OCI-LY1 (cell line): ENCODE measurements at regions not wholly inside any gene's neighbourhood (a gene's known extent, or its start where the extent isn't known, plus 50 kb on each side); places are given as distances from the start of the nearest gene placed in this dataset.

ENCODE experiments used
- H2AFZ ChIP-seq: fragments of 200-600 bp; sonication (generic), shearing (Covaris generic); 2 replicates; pipeline ENCODE4 v1.6.0; 2014; ENCODE audit warnings: antibody characterized with exemption, mild to moderate bottlenecking, low read length
- H3F3A ChIP-seq: fragments of 200-600 bp; sonication (generic), shearing (Covaris generic); 2 replicates; pipeline ENCODE4 v1.6.0; 2014; ENCODE audit warnings: mild to moderate bottlenecking, antibody characterized with exemption, low read length, moderate library complexity; ENCODE audit not compliant: insufficient read depth
- H3K27ac ChIP-seq: fragments of 200-600 bp; sonication (generic); 2 replicates; pipeline ENCODE4 v1.5.1; 2014; ENCODE audit warnings: low read length, mixed run types, mild to moderate bottlenecking, low read depth; ENCODE audit not compliant: poor library complexity, severe bottlenecking
- H3K27me3 ChIP-seq: fragments of 200-600 bp; sonication (generic); 2 replicates; pipeline ENCODE4 v1.6.0; 2014; ENCODE audit warnings: antibody characterized with exemption, mild to moderate bottlenecking, low read length, moderate library complexity; ENCODE audit not compliant: insufficient read depth
- H3K36me3 ChIP-seq: fragments of 200-600 bp; sonication (generic); 2 replicates; pipeline ENCODE4 v1.6.1; 2014; ENCODE audit warnings: mild to moderate bottlenecking, antibody characterized with exemption, low read length, moderate library complexity, mixed read lengths; ENCODE audit not compliant: insufficient read depth
- H3K4me1 ChIP-seq: fragments of 200-600 bp; sonication (generic); 2 replicates; pipeline ENCODE4 v1.5.1; 2014; ENCODE audit warnings: mild to moderate bottlenecking, low read length, moderate library complexity; ENCODE audit not compliant: insufficient read depth, severe bottlenecking
- H3K4me2 ChIP-seq: fragments of 200-600 bp; sonication (generic), shearing (Covaris generic); 2 replicates; pipeline ENCODE4 v1.6.1; 2014; ENCODE audit warnings: low read length
- H3K4me3 ChIP-seq: fragments of 200-600 bp; sonication (generic); 2 replicates; pipeline ENCODE4 v1.5.1; 2014; ENCODE audit warnings: low read length, low read depth, mild to moderate bottlenecking, mixed read lengths; ENCODE audit not compliant: poor library complexity, severe bottlenecking
- H3K79me2 ChIP-seq: fragments of 200-600 bp; shearing (Covaris generic); 2 replicates; pipeline ENCODE4 v1.6.1; 2016; ENCODE audit warnings: mixed run types, low read length, mixed read lengths; ENCODE audit not compliant: insufficient read depth
- H3K9ac ChIP-seq: fragments of 200-600 bp; sonication (generic), shearing (Covaris generic); 2 replicates; pipeline ENCODE4 v1.6.1; 2014; ENCODE audit warnings: mild to moderate bottlenecking, low read length, mixed read lengths
- H3K9me2 ChIP-seq: fragments of 200-600 bp; sonication (generic), shearing (Covaris generic); 2 replicates; pipeline ENCODE4 v1.6.1; 2014; ENCODE audit warnings: low read depth, mild to moderate bottlenecking, low read length, mixed read lengths
- H3K9me3 ChIP-seq: fragments of 200-600 bp; shearing (Covaris generic); 2 replicates; pipeline ENCODE4 v1.6.1; 2014; ENCODE audit warnings: low read length, mixed read lengths
- H4K20me1 ChIP-seq: fragments of 200-600 bp; sonication (generic), shearing (Covaris generic); 2 replicates; pipeline ENCODE4 v1.6.0; 2016; ENCODE audit warnings: mild to moderate bottlenecking, low read length; ENCODE audit not compliant: insufficient read depth
- CTCF ChIP-seq: fragments of 200-600 bp; sonication (generic), shearing (Covaris generic); IDR thresholded peaks from 2 replicates; pipeline ENCODE4 v1.5.1; 2017; ENCODE audit warnings: mild to moderate bottlenecking, antibody characterized with exemption, low read length, moderate library complexity, mixed read lengths
- EZH2 ChIP-seq: fragments of 200-600 bp; sonication (generic), shearing (Covaris generic); IDR thresholded peaks from 2 replicates; pipeline ENCODE4 v1.8.0; 2017; ENCODE audit warnings: borderline replicate concordance, mixed run types, mild to moderate bottlenecking, antibody characterized with exemption, low read length, moderate library complexity, mixed read lengths

GRCh38 chr12:75701859-75702258 lies 190.4 kb upstream of the KRR1 start:
- Histone ChIP-seq H3K4me2 (no peak overlapping the region), H3K9me2 (no peaks in the 10 kb centered on the region), H3K27ac (no peak overlapping the region), H3F3A (no peaks in the 10 kb centered on the region), H3K9me3 (no peaks in the 10 kb centered on the region), H3K4me3 (no peak overlapping the region), H3K79me2 (no peaks in the 10 kb centered on the region), H2AFZ (no peak overlapping the region), H4K20me1 (no peaks in the 10 kb centered on the region), H3K9ac (no peak overlapping the region), H3K36me3 (no peaks in the 10 kb centered on the region), H3K27me3 (no peaks in the 10 kb centered on the region), H3K4me1 (no peaks in the 10 kb centered on the region)
- TF ChIP-seq CTCF (no peak), EZH2 (no peak)

- TF ChIP-seq EZH2, result no peak
- no peak for TF ChIP-seq CTCF
- no peaks in the 10 kb centered on the region for H3K27me3 ChIP-seq
- H3K9me2 ChIP-seq, result no peaks in the 10 kb centered on the region
- no peaks in the 10 kb centered on the region for H3K79me2 ChIP-seq
- no peaks in the 10 kb centered on the region for H4K20me1 ChIP-seq
- no peak overlapping the region for H3K4me2 ChIP-seq
- H3K9ac ChIP-seq, result no peak overlapping the region
- no peaks in the 10 kb centered on the region for H3K9me3 ChIP-seq
- no peaks in the 10 kb centered on the region for H3F3A ChIP-seq
- H3K4me3 ChIP-seq, result no peak overlapping the region
- H3K36me3 ChIP-seq, result no peaks in the 10 kb centered on the region
- H3K4me1 ChIP-seq, result no peaks in the 10 kb centered on the region
- H3K27ac ChIP-seq, result no peak overlapping the region
- no peak overlapping the region for H2AFZ ChIP-seq
These were observed 188.5 kb upstream of the KRR1 start for GRCh38 chr12:75699728-75700496.

- Histone ChIP-seq H3K9me3 (no peaks in the 10 kb centered on the region), H2AFZ (no peak overlapping the region), H3K27me3 (no peaks in the 10 kb centered on the region), H3K36me3 (no peaks in the 10 kb centered on the region), H3K9me2 (no peaks in the 10 kb centered on the region), H3K4me1 (no peaks in the 10 kb centered on the region), H3K27ac (no peak overlapping the region), H3F3A (no peaks in the 10 kb centered on the region), H3K4me3 (no peak overlapping the region), H3K9ac (no peak overlapping the region), H3K4me2 (no peak overlapping the region), H3K79me2 (no peaks in the 10 kb centered on the region), H4K20me1 (no peaks in the 10 kb centered on the region)
- no peak for TF ChIP-seq EZH2
- no peak for TF ChIP-seq CTCF
These were observed 187.8 kb upstream of the KRR1 start for GRCh38 chr12:75699251-75699650.
